Mammary epithelial cell (primary cell): ENCODE measurements at regions not wholly inside any gene's neighbourhood (a gene's known extent, or its start where the extent isn't known, plus 50 kb on each side); places are given as distances from the start of the nearest gene placed in this dataset.

ENCODE experiments used
- CTCF ChIP-seq, 2 donors: IDR thresholded peaks in 1 of 2; conservative IDR thresholded peaks in 1 of 2; 2 replicates each; pipeline ENCODE4 v1.5.1; 2011 to 2012; ENCODE audit warnings: inconsistent platforms in 2 of 2, low read length in 2 of 2, mild to moderate bottlenecking in 2 of 2, control low read depth in 1 of 2, low read depth in 1 of 2; ENCODE audit not compliant: insufficient read depth in 1 of 2; ENCODE audit errors: extremely low read depth in 1 of 2
- EZH2 ChIP-seq: IDR thresholded peaks from 2 replicates; pipeline ENCODE4 v1.6.1; 2012; ENCODE audit warnings: low read length, inconsistent platforms, borderline replicate concordance

- peak; percentile 48 to 62 for TF ChIP-seq CTCF (conservative IDR thresholded peaks at IDR 0.05 in 1 of 2, IDR thresholded peaks at IDR 0.05 in 1 of 2; ENCODE audit: extremely low read depth in 1 of 2, insufficient read depth in 1 of 2, low read depth in 1 of 2, low read length in 2 of 2)
- no peak for TF ChIP-seq EZH2
These were observed 294.3 kb upstream of the KCNH7 start for GRCh38 chr2:163132850-163133249.
